ENCODE measurements at regions not wholly inside any gene's neighbourhood (a gene's known extent, or its start where the extent isn't known, plus 50 kb on each side); places are given as distances from the start of the nearest gene placed in this dataset.

- TF ChIP-seq, protein P1, sequence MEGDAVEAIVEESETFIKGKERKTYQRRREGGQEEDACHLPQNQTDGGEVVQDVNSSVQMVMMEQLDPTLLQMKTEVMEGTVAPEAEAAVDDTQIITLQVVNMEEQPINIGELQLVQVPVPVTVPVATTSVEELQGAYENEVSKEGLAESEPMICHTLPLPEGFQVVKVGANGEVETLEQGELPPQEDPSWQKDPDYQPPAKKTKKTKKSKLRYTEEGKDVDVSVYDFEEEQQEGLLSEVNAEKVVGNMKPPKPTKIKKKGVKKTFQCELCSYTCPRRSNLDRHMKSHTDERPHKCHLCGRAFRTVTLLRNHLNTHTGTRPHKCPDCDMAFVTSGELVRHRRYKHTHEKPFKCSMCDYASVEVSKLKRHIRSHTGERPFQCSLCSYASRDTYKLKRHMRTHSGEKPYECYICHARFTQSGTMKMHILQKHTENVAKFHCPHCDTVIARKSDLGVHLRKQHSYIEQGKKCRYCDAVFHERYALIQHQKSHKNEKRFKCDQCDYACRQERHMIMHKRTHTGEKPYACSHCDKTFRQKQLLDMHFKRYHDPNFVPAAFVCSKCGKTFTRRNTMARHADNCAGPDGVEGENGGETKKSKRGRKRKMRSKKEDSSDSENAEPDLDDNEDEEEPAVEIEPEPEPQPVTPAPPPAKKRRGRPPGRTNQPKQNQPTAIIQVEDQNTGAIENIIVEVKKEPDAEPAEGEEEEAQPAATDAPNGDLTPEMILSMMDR (IDR thresholded peaks at IDR 0.05; ENCODE audit: low read depth, low read length, missing control alignments) = no peak
- H3K4me3 ChIP-seq (ENCODE audit: low read depth, low read length) = no peak overlapping the region
- DNase-seq (ENCODE audit: low read depth) = no peak
Observed at GRCh38 chr18:71025505-71026225, 736.8 kb downstream of the SOCS6 start.

DNA sequence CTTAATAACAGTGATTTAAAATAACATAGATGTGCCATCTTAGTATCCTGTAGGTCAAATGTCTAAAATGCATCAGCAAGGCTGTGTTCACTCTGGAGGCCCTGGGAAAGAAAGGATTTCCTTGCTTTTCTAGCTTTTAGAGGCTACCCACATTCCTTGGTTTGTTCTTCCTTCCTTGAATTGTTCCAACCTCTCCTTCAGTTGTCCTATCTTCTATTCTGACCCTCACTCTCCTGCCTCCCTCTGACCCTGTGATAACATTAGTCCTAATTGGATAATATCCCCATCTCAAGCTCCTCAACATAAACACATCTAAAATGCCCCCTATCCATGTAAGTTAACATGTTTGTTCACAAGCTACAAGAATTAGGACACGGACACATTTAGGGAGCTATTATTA lies 733.5 kb downstream of the SOCS6 start:
- no peak overlapping the region for H3K4me3 ChIP-seq (ENCODE audit: low read depth, low read length)
- TF ChIP-seq, protein P1 (IDR thresholded peaks at IDR 0.05; ENCODE audit: low read depth, low read length, missing control alignments) = no peak
- no peak for DNase-seq (ENCODE audit: low read depth)

GRCh38 chr18:71021030-71021362 lies 732.2 kb downstream of the SOCS6 start:
- no peak for DNase-seq (ENCODE audit: low read depth)
- no peak overlapping the region for H3K4me3 ChIP-seq (ENCODE audit: low read depth, low read length)
- TF ChIP-seq, protein P1 (IDR thresholded peaks at IDR 0.05; ENCODE audit: low read depth, low read length, missing control alignments) = no peak

DNA sequence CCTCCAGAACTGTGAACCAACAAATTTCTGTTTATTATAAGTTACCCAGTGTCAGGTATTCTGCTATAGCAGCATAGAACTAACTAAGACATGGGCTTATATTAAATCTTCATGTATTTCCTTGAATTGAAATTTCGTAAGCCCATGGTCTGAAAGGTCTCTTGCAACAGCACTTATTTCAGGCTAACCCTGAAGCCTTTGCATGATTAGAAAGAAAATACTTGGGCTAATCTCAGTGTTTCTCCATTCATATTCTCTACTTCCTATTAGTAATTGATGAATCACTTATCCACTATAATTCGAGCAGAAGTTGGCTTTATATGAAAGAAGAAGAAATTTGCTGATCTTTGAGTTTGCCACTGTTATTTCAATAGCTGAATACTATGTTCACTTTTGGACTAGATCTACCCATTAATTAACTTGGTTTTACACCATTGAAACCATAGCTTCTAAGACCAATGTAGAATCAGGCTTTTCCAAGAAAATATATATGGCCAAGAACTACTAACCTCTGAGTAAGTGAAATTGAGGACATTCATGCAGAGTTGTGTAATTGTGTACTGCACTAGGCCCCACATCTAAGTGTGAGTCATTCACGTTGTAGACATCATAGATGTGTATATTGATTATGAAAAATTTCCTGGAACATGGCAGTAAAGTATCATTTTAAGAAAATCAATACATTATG lies 731.6 kb downstream of the SOCS6 start:
- H3K4me3 ChIP-seq (ENCODE audit: low read depth, low read length) = no peak overlapping the region
- no peak for DNase-seq (ENCODE audit: low read depth)
- TF ChIP-seq, protein P1 (IDR thresholded peaks at IDR 0.05; ENCODE audit: low read depth, low read length, missing control alignments) = no peak

DNA sequence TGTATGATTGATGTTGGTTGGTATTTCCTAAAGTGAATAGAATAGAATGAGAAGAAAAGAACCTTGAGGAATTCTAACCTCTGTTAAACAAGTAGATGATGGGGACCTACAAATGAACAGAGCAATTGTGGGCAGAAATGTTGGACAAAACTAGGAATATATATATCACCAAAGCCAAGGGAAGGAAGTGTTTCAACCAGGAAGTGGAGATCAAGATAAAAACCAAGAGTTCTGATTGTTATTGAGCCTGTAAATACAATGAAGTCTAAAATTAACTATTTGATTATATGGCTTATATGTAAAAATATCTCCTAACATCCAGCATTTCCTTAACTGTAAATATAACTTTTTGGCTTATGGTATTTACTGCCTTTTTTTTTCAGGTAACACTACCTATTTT lies 730.0 kb downstream of the SOCS6 start:
- DNase-seq (ENCODE audit: low read depth) = no peak
- TF ChIP-seq, protein P1 (IDR thresholded peaks at IDR 0.05; ENCODE audit: low read depth, low read length, missing control alignments) = no peak
- no peak overlapping the region for H3K4me3 ChIP-seq (ENCODE audit: low read depth, low read length)

DNA sequence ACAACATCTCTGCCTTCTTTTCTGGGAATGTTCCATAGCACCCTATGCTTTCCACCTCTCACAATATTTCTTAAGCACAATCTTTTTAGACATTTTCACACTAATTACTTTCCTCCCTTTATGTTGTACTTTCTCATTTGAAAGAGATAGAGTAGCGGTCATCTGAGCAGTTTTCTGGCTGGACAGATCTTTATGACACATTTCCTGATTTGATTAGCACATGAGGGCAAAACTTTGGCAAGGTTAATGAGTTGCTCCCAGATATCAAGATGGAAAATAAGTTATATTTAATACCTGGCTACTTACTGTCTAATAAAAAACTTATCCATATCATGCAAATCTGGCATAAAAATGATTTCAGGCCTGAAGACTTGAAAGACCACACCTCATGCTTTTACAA lies 723.9 kb downstream of the SOCS6 start:
- H3K4me3 ChIP-seq (ENCODE audit: low read depth, low read length) = no peak overlapping the region
- DNase-seq (ENCODE audit: low read depth) = no peak
- TF ChIP-seq, protein P1 (IDR thresholded peaks at IDR 0.05; ENCODE audit: low read depth, low read length, missing control alignments) = no peak

DNA sequence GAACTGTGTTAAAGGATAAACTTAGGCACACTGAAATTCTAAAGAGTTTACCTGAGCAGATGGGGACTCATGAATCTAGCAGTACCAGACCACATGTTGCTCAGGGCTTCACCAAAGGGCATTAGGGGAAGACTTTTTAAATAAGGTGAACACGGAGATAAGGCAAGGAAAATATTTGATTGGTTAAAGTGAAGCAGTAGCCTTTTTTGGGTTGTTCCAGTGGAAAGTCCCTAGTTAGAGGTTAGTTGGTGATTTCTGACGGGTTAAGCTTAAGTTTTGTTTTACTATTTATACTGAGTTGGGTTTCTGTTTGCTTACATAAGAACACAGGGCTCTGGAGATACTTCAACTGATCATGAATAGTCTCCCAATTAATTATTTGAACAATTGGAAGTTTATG lies 722.5 kb downstream of the SOCS6 start:
- TF ChIP-seq, protein P1 (IDR thresholded peaks at IDR 0.05; ENCODE audit: low read depth, low read length, missing control alignments) = no peak
- no peak overlapping the region for H3K4me3 ChIP-seq (ENCODE audit: low read depth, low read length)
- no peak for DNase-seq (ENCODE audit: low read depth)
